ENCODE measurements at regions not wholly inside any gene's neighbourhood (a gene's known extent, or its start where the extent isn't known, plus 50 kb on each side); places are given as distances from the start of the nearest gene placed in this dataset.

- TF ChIP-seq CTCF (IDR thresholded peaks at IDR 0.05) (no peak), EZH2 (IDR thresholded peaks at IDR 0.05; ENCODE audit: borderline replicate concordance, insufficient read depth, low read depth, low read length, poor library complexity, severe bottlenecking) (no peak)
Observed at GRCh38 chr10:22097696-22098095, 94.2 kb upstream of the DNAJC1 start.
